ENCODE measurements at regions not wholly inside any gene's neighbourhood (a gene's known extent, or its start where the extent isn't known, plus 50 kb on each side); places are given as distances from the start of the nearest gene placed in this dataset.

GRCh38 chr6:122258839-122259238 lies 140.6 kb upstream of the HSF2 start:
- TF ChIP-seq CTCF (IDR thresholded peaks at IDR 0.05), result no peak
- no peak for TF ChIP-seq POLR2A (IDR thresholded peaks at IDR 0.05)

All from transverse colon (tissue), 3 donors.